WERI-Rb-1 (cell line): ENCODE measurements at regions not wholly inside any gene's neighbourhood (a gene's known extent, or its start where the extent isn't known, plus 50 kb on each side); places are given as distances from the start of the nearest gene placed in this dataset.

Source experiments
- DNase-seq: peaks from one replicate; pipeline ENCODE4 v3.0.0-alpha.2; 2020
- H3K27ac ChIP-seq: fragments of 250-450 bp; sonication (Bioruptor Pico); 2 replicates; pipeline ENCODE4 v1.5.1; 2020; ENCODE audit warnings: mild to moderate bottlenecking, moderate library complexity
- H3K27me3 ChIP-seq: fragments of 250-450 bp; sonication (Bioruptor Pico); 2 replicates; pipeline ENCODE4 v1.5.1; 2021; ENCODE audit warnings: mild to moderate bottlenecking, low read depth, moderate library complexity; ENCODE audit not compliant: insufficient read depth, severe bottlenecking
- H3K36me3 ChIP-seq: fragments of 250-450 bp; sonication (Bioruptor Pico); 2 replicates; pipeline ENCODE4 v1.5.1; 2020; ENCODE audit warnings: mild to moderate bottlenecking, moderate library complexity
- H3K4me3 ChIP-seq: 2 replicates; pipeline ENCODE4 v1.5.1; 2011; ENCODE audit warnings: low read depth, mild to moderate bottlenecking, control low read depth, low read length
- H3K9me3 ChIP-seq: fragments of 250-450 bp; sonication (Bioruptor Pico); 2 replicates; pipeline ENCODE4 v1.5.1; 2021; ENCODE audit warnings: mild to moderate bottlenecking, moderate library complexity; ENCODE audit not compliant: severe bottlenecking
- CTCF ChIP-seq: IDR thresholded peaks from 2 replicates; pipeline ENCODE4 v1.5.1; 2011; ENCODE audit warnings: low read depth, mild to moderate bottlenecking, control low read depth, inconsistent platforms, low read length

DNA sequence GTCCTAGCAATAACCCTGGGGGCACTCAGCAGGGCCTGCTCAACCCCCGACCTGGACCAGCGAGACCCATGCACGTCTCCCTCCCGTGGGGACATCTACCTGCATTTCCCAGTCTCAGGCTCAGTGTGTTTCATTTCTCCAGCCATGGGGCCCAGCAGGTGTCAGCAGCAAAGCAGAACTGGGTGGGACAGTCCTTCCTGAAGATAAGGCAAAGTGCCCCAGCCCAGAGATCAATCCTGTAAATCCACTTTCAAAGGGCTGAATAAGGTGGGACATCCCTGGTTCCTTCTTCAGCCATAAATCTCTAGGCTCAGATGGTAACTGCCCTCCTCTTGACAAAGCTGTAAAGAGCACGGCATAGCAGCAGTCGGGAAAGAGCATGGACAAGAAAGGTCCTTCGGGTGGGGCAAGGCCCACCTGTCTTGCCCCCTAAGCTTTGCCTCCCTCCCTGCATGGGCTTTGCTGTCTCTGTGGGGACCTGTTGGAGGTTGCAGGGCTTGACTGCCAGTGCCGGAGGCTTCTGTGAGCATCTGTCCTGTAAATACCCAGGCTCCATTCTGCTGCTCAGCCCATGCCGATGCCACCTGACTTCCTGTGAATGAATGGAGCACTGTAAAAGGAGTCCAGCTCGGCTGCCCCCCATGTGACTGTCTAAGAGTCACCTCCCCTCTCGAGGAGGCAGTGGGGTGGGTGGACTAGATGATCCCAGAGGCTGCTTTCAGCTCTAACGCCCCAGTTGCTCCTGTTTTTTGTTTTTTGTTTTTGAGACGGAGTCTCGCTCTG is 84.8 kb upstream of the TBC1D3K start:
- H3K27me3 ChIP-seq, result no peaks in the 10 kb centered on the region

GRCh38 chr17:37838276-37838675 is 85.9 kb upstream of the TBC1D3K start:
- no peak for TF ChIP-seq CTCF
- Histone ChIP-seq H3K4me3 (no peak overlapping the region), H3K27me3 (no peaks in the 10 kb centered on the region)

More for the DNA sequence above, 84.8 kb upstream of the TBC1D3K start:
- TF ChIP-seq CTCF, result peak; percentile 26; the same call in 1 of the 2 replicates
- Histone ChIP-seq H3K9me3 (no peaks in the 10 kb centered on the region), H3K27ac (no peak overlapping the region), H3K36me3 (no peaks in the 10 kb centered on the region), H3K4me3 (no peak overlapping the region)
- DNase-seq, result peak; percentile 33

GRCh38 chr17:37836593-37836992 is 87.6 kb upstream of the TBC1D3K start:
- Histone ChIP-seq H3K9me3 (no peaks in the 10 kb centered on the region), H3K27me3 (no peaks in the 10 kb centered on the region), H3K4me3 (no peak overlapping the region), H3K27ac (no peak overlapping the region), H3K36me3 (no peaks in the 10 kb centered on the region)
- no peak for DNase-seq
- TF ChIP-seq CTCF, result no peak

More at GRCh38 chr17:37838276-37838675, 85.9 kb upstream of the TBC1D3K start:
- DNase-seq, result no peak
- Histone ChIP-seq H3K36me3 (no peaks in the 10 kb centered on the region), H3K9me3 (no peaks in the 10 kb centered on the region), H3K27ac (no peak overlapping the region)

DNA sequence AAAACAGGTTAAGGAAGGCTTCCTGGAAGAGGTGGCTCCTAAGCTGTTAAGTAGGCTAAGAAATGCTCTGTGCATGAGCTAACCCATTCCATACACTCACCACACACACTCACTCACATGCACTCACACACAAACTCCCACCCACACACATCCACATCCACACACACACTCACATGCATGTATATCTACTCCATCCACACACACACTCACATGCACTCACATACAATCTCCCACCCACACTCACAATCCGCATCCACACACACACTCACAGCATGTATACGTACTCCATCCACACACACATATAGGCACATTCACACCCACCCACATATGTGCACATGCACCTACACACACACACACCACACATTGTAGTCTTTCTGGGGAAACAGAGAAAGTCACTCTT is 89.3 kb upstream of the HNF1B start:
- Histone ChIP-seq H3K9me3 (no peaks in the 10 kb centered on the region), H3K4me3 (no peak overlapping the region), H3K36me3 (no peaks in the 10 kb centered on the region), H3K27me3 (no peaks in the 10 kb centered on the region), H3K27ac (no peak overlapping the region)
- no peak for TF ChIP-seq CTCF
- no peak for DNase-seq

DNA sequence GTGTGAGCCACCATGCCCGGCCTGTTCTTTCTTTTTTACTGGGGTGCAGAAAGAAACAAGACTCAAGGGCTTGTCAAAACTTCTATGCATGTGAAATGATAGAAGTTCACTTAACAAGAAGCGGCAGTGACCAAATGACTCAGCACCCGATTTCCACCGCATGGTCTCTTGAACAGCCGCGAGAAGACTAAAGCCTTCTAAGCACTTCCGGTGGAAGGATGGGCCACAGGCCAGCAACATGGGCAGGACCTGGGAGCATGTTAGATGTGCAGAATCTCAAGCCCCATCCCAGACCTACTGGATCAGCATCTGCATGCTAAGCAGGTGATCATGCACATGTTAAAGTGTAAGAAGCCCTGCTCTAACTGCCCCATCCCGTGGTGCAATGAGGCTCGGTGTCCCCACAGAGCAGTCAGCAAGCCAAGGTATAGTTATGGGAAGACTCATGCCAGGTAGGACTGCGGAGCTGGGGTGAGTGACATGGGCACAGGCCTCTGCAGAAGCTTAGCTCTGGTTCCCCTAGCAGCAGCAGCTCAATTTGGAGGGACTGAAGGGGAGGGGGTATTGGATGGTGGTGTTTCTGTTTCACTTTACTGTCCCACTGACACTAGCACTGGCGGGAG is 88.5 kb upstream of the HNF1B start:
- no peak overlapping the region for H3K4me3 ChIP-seq
- no peak for DNase-seq
- no peaks in the 10 kb centered on the region for H3K36me3 ChIP-seq
- TF ChIP-seq CTCF, result no peak
- no peak overlapping the region for H3K27ac ChIP-seq
- H3K27me3 ChIP-seq, result no peaks in the 10 kb centered on the region
- no peaks in the 10 kb centered on the region for H3K9me3 ChIP-seq
